DMS153 (cell line): ENCODE measurements at regions not wholly inside any gene's neighbourhood (a gene's known extent, or its start where the extent isn't known, plus 50 kb on each side); places are given as distances from the start of the nearest gene placed in this dataset.

Experiments
- DNase-seq: peaks from one replicate; lab custom pipeline; 2025; lab: John Stamatoyannopoulos, UW

GRCh38 chr1:2887941-2888855 lies 86.7 kb upstream of the TTC34 start:
- no peak for DNase-seq

GRCh38 chr1:2890221-2890850 lies 88.8 kb upstream of the TTC34 start:
- DNase-seq: no peak

- DNase-seq: no peak
These were observed 90.5 kb upstream of the TTC34 start for GRCh38 chr1:2891923-2892448.

- DNase-seq: no peak
These were observed 92.1 kb upstream of the TTC34 start for GRCh38 chr1:2893473-2894120.

DNA sequence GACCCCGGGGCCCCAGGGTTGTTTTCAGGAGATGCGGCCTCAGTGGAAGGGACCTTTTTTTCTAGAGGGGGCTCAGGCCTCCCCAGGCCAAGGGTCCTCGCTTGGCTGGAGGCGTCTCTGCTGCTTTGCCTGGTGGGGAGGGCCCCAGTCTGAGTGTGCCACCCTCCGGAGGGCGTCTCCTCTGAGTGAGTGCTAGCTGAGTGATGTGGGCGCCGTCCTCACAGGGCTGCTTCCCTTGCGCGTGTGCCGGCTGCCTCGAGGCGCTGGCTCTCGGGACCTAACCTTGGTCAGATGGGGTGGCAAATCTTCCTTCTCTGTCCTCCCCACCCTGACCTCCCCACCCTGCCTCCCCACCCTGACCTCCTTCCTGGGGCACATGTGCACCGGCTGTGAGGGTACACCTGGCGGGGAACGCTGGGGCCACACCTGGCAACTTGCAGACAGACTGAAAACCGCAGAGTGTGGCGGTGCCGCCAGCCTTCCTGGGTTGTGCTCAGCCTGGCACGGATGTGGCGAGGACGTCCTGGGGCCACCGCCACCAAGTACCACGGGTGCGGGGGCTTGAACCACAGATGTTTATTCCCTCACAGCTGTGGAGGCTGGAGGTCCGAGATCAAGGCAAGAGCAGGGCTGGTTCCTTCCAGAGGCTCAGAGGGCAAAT lies 93.0 kb upstream of the TTC34 start:
- no peak for DNase-seq

GRCh38 chr1:2896824-2897223 lies 95.3 kb upstream of the TTC34 start:
- no peak for DNase-seq

DNA sequence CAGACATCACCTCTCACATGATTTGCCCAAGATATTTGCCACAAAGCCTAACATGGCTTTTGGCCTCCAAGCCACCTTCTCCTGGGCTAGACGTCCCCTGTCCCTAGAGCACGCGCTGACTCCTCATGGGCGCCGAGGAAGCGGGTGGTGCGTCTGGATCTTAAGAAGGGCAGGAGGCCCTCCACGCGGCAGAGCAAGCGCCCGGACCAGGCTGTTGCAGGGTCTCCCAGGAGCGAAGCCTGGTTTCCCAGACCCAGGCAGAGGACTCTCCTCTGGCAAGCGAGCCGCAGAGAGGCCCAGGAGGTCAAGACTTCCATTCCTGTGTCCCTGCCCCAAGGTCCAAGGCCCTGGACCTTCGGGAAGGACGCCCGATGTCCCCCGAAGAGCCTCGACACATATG lies 101.7 kb upstream of the TTC34 start:
- DNase-seq: no peak

DNA sequence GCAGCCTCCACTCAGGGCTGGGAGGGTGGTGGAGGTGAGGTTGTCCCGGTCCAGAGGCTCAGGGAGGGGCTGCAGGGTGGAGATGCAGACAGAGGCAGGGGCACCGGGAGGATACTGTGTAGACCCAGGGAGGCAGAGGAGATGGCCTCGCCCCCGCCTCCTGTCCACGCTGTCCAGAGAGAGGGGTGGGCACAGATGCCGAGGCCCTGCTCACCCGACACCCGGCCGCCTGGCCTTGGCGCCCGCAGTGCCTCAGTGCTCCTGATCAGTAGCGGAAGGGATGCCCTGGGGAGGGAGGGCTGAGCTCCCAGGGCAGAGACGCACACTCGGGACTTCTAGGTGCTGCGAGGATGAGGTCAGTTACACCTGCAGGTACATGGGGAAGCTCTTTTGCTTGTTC lies 102.7 kb upstream of the TTC34 start:
- DNase-seq: no peak

DNA sequence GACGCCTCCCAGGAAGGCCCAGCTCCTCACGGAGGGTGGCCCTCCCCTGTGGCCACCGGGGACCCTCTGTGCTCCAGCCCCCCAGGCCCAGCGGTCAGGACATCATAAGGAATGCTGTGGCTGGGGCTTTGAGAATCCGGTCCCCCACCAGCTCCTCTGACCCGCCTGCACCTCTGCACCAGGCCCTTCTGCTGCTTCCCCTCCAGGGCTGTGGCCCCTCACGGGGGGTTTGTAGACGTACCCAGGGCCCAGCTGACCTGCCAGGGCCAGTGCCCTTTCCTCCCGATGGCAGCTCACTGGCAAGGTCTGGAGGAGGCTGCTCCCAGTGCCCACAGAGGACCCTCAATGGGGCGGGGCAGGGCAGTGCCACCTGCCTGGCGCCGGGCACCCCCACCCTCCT lies 103.9 kb upstream of the TTC34 start:
- DNase-seq: no peak

- DNase-seq: no peak
These were observed 104.6 kb upstream of the TTC34 start for GRCh38 chr1:2906085-2906484.

DNA sequence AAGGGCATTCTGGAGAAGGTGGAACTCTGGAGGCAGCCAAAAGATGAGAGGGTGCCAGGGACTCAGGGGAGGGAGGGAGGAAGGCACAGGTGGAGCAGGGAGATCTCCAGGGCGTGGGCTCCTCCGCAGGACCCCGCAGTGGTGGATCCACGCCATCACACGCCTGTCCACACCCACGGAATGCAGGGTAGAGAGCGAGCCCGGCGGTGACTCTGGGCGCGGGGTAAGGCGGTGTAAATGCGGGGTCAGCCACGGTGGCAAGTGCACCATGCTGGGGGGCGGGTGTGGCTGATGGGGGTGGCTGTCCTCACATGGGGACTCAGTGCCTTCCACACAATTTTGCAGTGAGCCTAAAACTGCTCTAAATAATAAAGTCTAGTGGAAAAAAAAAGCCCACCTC lies 105.1 kb upstream of the TTC34 start:
- DNase-seq: no peak

DNA sequence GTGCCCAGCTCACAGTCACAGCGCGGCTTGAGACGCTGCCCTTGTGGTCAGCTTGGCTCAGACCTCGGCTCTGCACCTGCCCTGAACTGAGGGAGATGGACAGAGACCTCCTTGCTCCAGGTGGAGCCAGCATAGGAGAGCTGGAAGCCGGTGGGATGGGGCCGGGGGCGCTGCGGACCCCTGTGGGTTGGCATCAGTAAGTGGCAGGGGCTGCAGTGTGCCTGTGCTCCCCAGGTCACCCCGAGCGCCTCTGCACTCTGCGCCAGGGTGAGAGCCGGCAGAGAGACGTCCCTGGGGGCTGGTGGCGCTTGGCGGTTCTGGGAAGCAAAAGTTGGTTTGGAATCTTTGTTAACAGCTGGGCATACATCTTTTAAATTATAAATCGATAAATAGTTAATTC lies 105.6 kb upstream of the TTC34 start:
- no peak for DNase-seq

DNA sequence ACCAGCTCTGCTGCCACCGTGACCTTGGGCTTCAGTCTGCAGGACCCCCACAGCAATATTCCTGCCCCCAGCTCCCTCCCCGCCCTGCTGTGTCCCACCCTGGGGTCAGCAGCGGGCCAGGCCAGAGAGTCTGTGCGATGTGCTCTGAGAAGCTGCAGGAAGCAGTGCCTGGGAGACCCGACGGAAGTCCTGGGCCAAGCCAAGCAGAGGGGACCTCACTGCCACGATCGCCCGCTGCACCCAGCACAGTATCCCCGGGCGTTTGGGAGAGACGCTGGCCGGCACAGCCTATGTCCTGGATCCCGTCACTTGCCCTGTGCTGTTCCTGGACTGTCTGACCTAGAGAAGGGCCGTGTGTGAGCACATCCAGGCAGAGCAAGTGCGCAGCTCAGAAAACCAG lies 106.6 kb upstream of the TTC34 start:
- DNase-seq: no peak

DNA sequence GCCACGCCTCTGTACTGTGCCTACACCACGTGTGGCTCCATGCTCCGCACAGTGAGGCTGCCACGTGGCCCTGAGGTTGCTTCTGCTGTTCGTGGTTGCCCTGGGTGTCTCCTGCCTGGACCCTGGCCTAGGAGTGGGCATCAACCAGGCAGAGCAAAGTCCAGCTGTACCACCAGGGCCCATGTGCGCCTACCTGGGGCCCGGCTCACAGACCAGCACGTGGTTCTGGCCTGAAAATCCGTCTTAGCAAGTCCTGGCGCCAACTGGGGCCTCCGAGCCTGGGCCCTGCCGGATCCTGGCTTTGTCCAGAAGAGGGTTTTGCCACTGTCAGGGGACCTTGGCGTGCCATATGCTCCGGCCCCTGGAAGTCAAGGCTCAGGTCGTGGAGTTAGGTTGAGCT lies 107.1 kb upstream of the TTC34 start:
- DNase-seq: no peak

DNA sequence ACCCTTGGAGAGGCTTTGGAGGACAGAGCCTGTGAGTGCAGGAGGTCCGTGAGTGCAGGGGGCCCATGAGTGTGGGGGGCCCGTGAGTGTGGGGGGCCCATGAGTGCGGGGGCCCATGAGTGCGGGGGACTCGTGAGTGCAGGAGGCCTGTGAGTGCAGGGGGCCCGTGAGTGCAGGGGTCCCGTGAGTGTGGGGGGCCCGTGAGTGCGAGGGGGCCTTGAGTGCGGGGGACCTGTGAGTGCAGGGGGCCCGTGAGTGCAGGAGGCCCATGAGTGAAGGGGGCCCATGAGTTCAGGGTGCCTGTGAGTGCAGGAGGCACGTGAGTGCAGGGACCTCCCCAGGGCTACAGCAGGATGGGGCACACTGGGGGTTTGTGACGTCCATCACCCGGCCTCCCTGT lies 108.3 kb upstream of the TTC34 start:
- no peak for DNase-seq

GRCh38 chr1:2910211-2910610 lies 108.7 kb upstream of the TTC34 start:
- no peak for DNase-seq

DNA sequence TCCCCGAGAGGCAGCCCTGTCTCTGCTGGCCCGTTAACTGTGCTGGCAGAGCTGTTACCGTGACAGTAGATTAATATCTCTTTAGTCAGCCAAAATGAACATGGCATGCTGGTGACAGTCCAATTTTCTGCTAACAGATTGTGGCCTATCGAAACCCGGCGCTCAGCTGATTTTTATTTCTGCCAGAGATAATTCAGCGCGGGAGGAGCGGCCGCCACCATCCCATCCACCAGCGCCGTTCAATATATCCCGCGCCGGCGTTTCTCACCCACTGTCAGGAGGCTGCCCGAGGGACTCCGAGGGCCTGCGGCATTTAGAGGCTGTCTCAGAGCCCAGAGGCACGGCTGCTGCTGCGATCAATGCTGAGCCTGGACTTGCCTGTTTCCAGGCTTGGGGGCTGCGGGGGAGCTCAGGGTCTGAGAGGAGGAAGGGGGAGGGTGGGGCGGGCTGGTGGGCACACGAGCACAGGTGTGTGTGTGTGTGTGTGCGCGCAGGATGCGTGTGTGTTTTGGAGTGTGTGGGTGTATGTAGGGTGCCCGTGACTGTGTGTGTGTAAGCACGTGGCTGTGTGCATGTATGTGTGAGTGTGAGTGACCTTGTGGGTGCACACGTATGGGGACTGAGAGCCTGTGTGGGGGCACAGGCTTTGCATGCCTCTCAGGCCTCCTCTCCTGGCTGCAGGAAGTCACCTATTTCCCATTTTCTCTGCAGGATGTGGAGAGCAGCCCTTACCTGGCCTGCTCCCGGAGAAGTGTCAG lies 109.7 kb upstream of the ACTRT2 start:
- no peak for DNase-seq

DNA sequence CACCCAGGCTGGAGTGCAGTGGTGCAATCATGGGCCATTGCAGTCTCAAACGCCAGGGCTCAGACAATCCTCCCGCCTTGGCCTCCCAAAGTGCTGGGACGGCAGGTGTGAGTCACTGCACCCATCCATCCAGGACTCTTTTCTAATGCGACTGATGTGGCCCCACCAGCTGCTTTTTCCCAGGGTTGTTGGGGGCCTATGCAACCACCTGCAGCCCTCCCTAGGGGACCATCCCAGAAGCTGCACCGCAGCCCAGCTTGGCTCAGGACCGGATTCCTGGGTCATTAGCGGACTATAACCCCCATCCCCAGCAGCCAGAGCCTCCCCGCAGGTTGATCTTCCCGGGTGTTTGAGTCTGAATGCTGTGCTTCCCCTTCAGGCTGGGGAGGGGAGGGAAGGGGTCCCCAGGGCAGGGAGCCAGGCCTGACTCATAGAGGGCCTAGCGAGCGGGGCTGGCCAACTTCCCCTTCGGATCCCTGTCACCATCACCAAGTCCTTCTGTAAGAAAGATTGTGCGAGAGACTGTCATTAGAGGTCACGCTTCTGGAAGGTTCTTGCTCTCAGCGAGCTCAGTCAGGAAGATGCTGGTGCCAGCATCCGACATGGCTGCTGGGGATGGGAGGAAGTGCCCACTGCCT lies 108.7 kb upstream of the ACTRT2 start:
- no peak for DNase-seq

- DNase-seq: no peak
These were observed 108.2 kb upstream of the ACTRT2 start for GRCh38 chr1:2913091-2913490.

DNA sequence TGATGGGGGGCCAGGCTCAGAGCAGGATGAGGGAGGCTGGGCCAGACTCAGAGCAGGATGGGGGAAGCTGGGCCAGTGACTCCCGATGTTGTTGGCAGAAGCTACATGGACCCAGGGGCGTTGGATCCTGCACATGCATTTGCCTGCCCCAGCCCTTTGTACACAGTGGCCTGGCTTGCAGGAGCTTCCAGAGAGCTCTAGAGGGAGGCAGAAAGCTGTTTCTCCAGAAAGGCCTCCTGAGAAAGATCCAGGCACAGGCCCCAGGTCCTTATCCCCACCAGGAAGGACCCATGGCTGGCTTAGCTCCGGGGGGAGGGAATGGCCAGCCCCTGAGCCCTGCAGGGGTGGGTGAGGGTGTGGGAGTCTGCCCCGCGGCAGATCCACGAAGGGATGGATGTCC lies 106.6 kb upstream of the ACTRT2 start:
- no peak for DNase-seq

DNA sequence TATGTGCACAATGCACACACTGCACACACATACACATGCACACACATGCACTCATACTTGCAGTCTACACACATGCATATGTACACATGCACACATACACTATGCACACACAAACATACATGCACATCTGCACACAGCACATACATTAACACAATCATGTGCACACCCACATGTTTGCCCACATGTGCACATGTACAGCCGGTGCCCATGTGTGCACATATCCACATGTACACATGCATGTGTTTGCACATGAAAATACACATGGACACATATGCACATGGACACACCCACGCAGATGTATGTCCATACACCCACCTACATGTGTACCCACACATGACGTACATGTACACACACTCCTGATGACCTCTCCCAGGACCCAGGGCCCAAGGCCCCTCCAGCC lies 105.1 kb upstream of the ACTRT2 start:
- DNase-seq: no peak
